OCI-LY3 (cell line): ENCODE measurements at regions not wholly inside any gene's neighbourhood (a gene's known extent, or its start where the extent isn't known, plus 50 kb on each side); places are given as distances from the start of the nearest gene placed in this dataset.

Experiments used
- H2AFZ ChIP-seq: fragments of 200-600, 300-600 bp; shearing (Covaris generic); 2 replicates; pipeline ENCODE4 v1.6.0; 2014; ENCODE audit warnings: antibody characterized with exemption, low read depth, low read length
- H3K27ac ChIP-seq: fragments of 200-600, 300-600 bp; sonication (generic); 2 replicates; pipeline ENCODE4 v1.5.1; 2014; ENCODE audit warnings: mild to moderate bottlenecking, low read length, moderate library complexity, mixed read lengths
- H3K27me3 ChIP-seq: fragments of 200-600, 300-600 bp; sonication (generic); 2 replicates; pipeline ENCODE4 v1.6.1; 2014; ENCODE audit warnings: low read depth, low read length, mixed read lengths
- H3K36me3 ChIP-seq: fragments of 200-600, 300-600 bp; sonication (generic); replicated peaks from 2 replicates; pipeline ENCODE3; 2014; ENCODE audit warnings: low read depth, low read length, mixed read lengths
- H3K4me1 ChIP-seq: fragments of 300-600, 200-600 bp; sonication (generic); 2 replicates; pipeline ENCODE4 v1.6.1; 2014; ENCODE audit warnings: low read length, mixed read lengths
- H3K4me2 ChIP-seq: fragments of 200-600, 300-600 bp; sonication (generic); 2 replicates; pipeline ENCODE4 v1.6.1; 2014; ENCODE audit warnings: low read length, mixed read lengths
- H3K4me3 ChIP-seq: fragments of 300-600, 200-600 bp; sonication (generic); 2 replicates; pipeline ENCODE4 v1.5.1; 2014; ENCODE audit warnings: antibody characterized with exemption, mild to moderate bottlenecking, low read length, moderate library complexity
- H3K79me2 ChIP-seq: fragments of 300-600, 200-600 bp; shearing (Covaris generic); 2 replicates; pipeline ENCODE4 v1.6.1; 2014; ENCODE audit warnings: mild to moderate bottlenecking, low read length, mixed read lengths
- H3K9ac ChIP-seq: fragments of 300-600, 200-600 bp; shearing (Covaris generic); 2 replicates; pipeline ENCODE4 v1.6.0; 2014; ENCODE audit warnings: mild to moderate bottlenecking, low read length, moderate library complexity
- H3K9me3 ChIP-seq: fragments of 200-600, 300-600 bp; shearing (Covaris generic); 2 replicates; pipeline ENCODE4 v1.6.1; 2014; ENCODE audit warnings: low read length, mixed read lengths; ENCODE audit not compliant: insufficient read depth
- H4K20me1 ChIP-seq: fragments of 200-600, 300-600 bp; sonication (generic); 2 replicates; pipeline ENCODE4 v1.6.1; 2016; ENCODE audit warnings: low read length, mixed read lengths; ENCODE audit not compliant: insufficient read depth
- EZH2phosphoT487 ChIP-seq: fragments of 200-600 bp; shearing (Covaris generic); IDR thresholded peaks from 2 replicates; pipeline ENCODE4 v1.6.1; 2018; ENCODE audit warnings: antibody characterized with exemption, mixed run types, low read depth
- TF ChIP-seq, protein P1 (sequence below): fragments of 200-600, 300-600 bp; sonication (generic); IDR thresholded peaks from 2 replicates; pipeline ENCODE4 v1.5.1; 2014; ENCODE audit warnings: antibody characterized with exemption, low read length, low read depth

DNA sequence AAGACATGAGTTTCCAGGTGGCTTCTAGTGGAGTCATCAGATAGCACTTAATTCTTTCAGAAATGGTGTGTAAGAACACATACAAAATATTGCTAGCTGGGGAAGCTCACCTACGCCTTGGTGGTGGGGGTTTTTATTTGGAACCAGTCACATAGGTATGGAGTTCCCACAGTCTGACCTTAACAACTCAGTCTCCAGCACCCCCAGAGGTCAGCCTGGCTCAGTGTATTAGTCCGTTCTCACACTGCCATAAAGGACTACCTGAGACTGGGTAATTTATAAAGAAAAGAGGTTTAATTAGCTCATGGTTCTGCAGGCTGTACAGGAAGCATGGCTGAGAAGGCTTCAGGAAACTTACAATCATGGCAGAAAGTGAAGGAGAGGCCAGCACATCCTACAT, 317.5 kb upstream of the ZC3H12C start:
- no peak overlapping the region for H3K4me3 ChIP-seq
- no peaks in the 10 kb centered on the region for H4K20me1 ChIP-seq
- H3K4me1 ChIP-seq = peaks cover 6% of the 10 kb centered on the region
- no peak overlapping the region for H2AFZ ChIP-seq
- TF ChIP-seq EZH2phosphoT487 = no peak
- TF ChIP-seq, protein P1, sequence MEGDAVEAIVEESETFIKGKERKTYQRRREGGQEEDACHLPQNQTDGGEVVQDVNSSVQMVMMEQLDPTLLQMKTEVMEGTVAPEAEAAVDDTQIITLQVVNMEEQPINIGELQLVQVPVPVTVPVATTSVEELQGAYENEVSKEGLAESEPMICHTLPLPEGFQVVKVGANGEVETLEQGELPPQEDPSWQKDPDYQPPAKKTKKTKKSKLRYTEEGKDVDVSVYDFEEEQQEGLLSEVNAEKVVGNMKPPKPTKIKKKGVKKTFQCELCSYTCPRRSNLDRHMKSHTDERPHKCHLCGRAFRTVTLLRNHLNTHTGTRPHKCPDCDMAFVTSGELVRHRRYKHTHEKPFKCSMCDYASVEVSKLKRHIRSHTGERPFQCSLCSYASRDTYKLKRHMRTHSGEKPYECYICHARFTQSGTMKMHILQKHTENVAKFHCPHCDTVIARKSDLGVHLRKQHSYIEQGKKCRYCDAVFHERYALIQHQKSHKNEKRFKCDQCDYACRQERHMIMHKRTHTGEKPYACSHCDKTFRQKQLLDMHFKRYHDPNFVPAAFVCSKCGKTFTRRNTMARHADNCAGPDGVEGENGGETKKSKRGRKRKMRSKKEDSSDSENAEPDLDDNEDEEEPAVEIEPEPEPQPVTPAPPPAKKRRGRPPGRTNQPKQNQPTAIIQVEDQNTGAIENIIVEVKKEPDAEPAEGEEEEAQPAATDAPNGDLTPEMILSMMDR = no peak
- no peaks in the 10 kb centered on the region for H3K79me2 ChIP-seq
- no peak overlapping the region for H3K9ac ChIP-seq
- H3K27ac ChIP-seq = no peak overlapping the region
- no peaks in the 10 kb centered on the region for H3K9me3 ChIP-seq
- H3K27me3 ChIP-seq = 0 out of 2 replicates have a peak, but pooled peaks cover 3% of the 10 kb centered on the region
- H3K36me3 ChIP-seq = no peaks in the 10 kb centered on the region
- no peak overlapping the region for H3K4me2 ChIP-seq

- Histone ChIP-seq H3K27ac (no peak overlapping the region), H3K36me3 (no peaks in the 10 kb centered on the region), H3K9ac (no peak overlapping the region), H3K9me3 (no peaks in the 10 kb centered on the region), H3K79me2 (no peaks in the 10 kb centered on the region), H3K4me1 (peaks cover 22% of the 10 kb centered on the region), H3K27me3 (no peaks in the 10 kb centered on the region), H3K4me2 (no peak overlapping the region), H3K4me3 (no peak overlapping the region), H2AFZ (no peak overlapping the region), H4K20me1 (no peaks in the 10 kb centered on the region)
- TF ChIP-seq, protein P1 = no peak
- no peak for TF ChIP-seq EZH2phosphoT487
Observed at GRCh38 chr11:109783014-109783413, 310.2 kb upstream of the ZC3H12C start.

DNA sequence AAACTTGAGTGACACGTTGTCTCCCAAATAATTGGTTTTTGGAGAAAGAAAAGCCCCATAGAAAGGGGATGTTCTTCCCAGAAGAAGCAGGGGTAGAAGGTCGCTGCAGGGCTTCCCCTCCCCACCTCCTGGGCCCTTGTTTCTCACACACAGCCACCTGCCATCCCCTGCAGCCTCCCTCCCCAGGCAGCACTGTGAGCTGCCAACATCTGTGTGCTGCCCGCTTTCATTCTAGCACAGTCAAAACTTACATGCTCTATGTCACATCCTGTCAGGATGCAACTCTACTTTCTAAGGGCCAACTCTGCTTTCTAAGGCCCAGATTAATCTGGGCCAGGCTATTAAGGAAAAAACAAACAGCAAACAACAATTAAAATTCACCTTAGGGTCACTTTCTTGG, 309.4 kb upstream of the ZC3H12C start:
- Histone ChIP-seq H2AFZ (peak overlapping the region; percentile 35; the same call in 1 of the 2 replicates), H3K36me3 (no peaks in the 10 kb centered on the region), H3K4me1 (peaks cover 22% of the 10 kb centered on the region), H3K79me2 (no peaks in the 10 kb centered on the region), H3K9me3 (no peaks in the 10 kb centered on the region), H3K27me3 (no peaks in the 10 kb centered on the region), H4K20me1 (no peaks in the 10 kb centered on the region), H3K4me2 (no peak overlapping the region), H3K27ac (no peak overlapping the region), H3K9ac (no peak overlapping the region), H3K4me3 (no peak overlapping the region)
- no peak for TF ChIP-seq EZH2phosphoT487
- TF ChIP-seq, protein P1 = no peak

DNA sequence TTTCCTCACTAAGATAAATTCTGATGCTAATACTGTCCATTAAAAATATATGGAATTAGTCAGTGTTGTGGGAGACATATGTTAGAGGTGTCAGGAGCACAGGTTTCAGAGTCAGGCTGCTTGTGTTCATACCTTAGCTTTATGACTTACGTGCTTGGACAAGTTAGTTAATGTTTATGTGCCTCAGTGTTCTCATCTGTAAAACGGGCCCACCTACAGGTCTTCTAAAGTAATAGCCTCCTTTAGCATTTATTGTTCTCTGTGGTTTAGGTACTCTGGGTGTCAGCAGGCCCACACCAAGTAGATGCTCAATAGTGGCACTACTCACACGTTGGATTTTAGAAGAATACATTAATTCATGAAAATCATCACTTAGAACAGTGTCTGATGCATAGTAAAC, 308.7 kb upstream of the ZC3H12C start:
- TF ChIP-seq, protein P1 = no peak
- TF ChIP-seq EZH2phosphoT487 = no peak
- peaks cover 22% of the 10 kb centered on the region for H3K4me1 ChIP-seq
- H3K79me2 ChIP-seq = no peaks in the 10 kb centered on the region
- H3K27ac ChIP-seq = no peak overlapping the region
- no peak overlapping the region for H3K4me2 ChIP-seq
- H3K36me3 ChIP-seq = no peaks in the 10 kb centered on the region
- H3K27me3 ChIP-seq = no peaks in the 10 kb centered on the region
- H3K9me3 ChIP-seq = no peaks in the 10 kb centered on the region
- 0 out of 2 replicates have a peak overlapping the region, but pooled peaks have one; percentile 35 for H2AFZ ChIP-seq
- no peak overlapping the region for H3K4me3 ChIP-seq
- no peaks in the 10 kb centered on the region for H4K20me1 ChIP-seq
- no peak overlapping the region for H3K9ac ChIP-seq
